Putamen (tissue), 1 donor: ENCODE measurements at regions not wholly inside any gene's neighbourhood (a gene's known extent, or its start where the extent isn't known, plus 50 kb on each side); places are given as distances from the start of the nearest gene placed in this dataset.
"Not testable (repeated sequence)": the region's sequence is repeated elsewhere in the genome, so short reads cannot be mapped to it uniquely, and the experiment has no call there.

Experiments used
- DNase-seq: peaks from one replicate; pipeline ENCODE4 v3.0.0-alpha.2; 2016; ENCODE audit warnings: low spot score

DNA sequence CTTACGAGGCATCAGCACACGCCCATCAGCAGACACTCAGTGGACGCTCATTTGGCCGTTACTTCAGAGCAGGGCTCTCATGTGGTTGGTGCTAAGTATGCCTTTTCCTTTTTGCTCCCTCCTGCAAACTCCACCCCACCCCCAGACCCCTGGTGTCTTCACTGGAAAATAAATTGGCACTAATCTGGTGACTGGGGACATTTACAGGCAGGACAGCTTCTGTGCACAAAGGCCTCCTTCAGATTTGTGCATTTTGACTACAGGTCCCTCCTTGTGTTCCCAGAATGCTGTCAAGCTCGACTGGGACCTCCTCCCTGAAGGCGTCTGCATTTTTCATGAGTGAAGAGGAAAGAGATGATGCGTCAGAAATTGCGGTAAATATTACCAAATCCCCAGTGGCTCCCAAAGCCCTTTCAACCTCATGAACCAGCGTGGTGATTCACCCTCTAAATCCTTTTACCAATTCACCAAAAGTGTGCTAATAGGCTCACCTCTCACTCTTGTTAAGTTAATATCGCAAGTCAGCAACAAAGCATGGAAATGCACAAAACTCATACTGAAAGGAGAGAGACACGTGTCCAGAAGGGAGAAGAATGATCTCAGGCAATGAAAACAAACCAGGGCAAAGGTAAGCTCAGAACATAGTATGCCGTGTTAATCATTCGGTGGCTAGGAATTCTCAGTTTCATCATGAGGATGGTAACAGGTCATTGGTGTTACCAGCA is 119.0 kb downstream of the NKX6-1 start:
- DNase-seq, result no peak

DNA sequence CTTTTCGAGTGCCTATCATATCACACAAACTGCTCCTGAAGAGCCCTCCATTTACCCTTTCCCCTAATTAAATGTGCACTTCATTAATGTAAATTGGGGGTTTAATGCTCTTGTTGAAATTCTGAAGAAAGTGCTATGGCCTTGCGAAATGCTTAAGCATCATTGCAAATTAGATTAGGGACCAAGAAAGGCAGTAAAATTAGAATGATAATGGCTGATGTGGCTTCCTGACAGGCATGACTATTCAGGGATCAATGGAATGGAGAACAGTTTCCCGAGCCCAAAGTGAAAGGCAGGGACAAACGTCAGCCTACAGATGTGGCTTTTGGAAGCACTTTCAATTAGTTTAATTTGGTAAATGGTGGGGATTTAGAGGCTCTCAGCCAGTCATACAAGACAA is 120.1 kb downstream of the NKX6-1 start:
- no peak for DNase-seq

DNA sequence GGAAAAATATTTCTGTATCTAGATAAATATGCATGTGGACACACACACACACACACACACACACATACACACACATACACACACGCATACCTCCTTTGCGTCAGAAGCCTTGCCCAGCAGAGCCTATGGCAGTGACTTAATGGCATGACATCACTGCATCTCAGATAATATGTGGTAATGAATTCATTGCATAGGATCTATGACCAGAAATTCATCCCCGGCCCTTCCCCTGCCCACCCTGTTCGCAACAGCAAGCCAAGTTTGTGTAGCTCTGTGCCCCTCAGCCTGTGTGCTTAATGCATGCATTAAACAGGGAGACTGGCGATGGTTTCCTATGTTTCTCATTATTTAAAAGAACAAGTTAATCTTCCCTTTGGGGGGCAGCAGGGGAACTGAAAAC is 120.7 kb downstream of the NKX6-1 start:
- no peak for DNase-seq

DNA sequence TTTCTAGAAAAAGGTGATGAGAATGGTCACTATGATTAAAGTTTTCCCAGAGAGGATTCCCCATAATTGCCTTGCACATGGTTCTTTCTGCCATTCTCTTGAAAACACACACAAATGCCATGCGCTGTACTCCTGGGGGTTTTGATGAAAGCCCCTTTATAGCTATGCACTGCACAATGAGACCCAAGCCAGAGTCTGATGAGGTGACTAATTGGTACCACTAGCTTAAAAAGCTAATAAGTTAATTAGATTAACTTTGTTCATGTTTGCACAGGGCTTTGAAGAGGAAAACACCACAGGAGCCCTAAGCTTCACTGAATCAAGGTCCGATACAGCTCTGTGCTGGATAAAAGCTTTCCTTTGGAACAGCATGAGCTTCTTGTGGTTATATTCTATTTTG is 132.2 kb downstream of the NKX6-1 start:
- no peak for DNase-seq

DNA sequence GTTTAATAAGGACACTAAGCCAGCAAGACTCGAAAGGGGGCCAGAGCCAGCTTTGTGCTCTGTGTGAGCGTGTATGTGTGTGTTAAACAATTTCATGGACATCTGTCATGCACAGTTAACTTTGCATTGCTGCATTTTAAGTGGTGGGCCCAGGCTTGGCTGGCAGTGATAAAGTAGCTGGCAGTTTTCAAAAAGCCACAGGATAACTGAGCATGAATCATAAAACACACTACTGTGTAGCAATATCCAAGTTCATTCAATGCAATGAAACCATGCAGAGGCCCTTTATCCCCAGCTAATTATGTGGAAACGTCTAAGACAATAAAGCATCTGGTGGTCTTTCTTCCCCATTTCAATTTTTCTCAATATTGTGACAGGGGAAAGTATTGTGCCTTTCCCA is 132.9 kb downstream of the NKX6-1 start:
- no peak for DNase-seq

DNA sequence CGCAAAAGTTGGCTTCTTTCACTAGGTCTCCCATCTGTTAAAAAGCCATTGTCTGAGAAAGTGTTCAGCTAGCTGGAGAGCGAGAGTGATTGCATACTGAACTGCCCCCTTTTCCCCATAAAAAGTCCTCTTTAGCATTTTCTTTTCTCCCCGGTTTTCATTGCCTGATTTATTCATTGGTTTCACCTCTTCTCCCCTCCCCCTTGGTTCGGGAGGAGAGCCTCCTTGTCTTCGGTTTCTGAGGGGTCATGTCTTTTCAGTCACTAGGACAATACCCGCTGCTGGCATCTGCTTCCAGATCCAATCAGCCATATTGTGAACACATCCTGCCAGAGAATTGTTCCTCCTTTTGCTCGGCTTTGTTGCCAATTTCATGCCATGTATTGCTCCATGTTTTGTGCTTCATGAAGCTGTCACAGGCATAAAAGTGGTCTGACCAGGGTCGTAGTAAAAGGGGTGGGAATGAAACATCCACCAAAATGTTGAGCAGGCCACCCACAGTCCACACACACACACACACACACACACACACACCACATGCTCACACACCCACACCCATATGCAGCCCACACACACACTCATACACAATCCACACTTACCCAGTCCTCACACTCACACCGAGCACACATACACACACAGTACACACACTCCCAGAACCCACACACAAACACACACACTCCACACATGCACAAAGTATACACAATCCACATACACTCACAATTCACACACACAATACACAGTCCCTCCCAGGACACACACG is 136.0 kb downstream of the NKX6-1 start:
- no peak for DNase-seq

DNA sequence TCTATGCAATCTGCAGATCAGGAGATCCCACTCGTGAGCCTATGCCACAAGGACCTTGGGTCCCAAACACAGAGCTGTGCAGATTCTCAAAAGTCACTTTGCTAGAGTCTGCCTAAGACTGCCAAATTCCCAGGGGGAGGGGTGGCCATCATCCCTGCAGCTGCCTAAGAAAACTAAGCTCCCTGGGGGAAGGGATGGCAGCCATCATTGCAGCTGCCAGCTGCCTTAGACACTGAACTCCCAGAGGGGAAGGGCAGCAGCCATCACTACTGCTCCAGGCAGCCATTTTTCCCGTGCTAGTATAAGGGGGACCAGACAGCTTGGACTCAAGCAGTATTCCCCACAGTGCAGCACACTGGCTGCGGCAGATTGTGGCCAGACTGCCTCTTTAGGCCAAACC is 156.9 kb downstream of the NKX6-1 start:
- no peak for DNase-seq

DNA sequence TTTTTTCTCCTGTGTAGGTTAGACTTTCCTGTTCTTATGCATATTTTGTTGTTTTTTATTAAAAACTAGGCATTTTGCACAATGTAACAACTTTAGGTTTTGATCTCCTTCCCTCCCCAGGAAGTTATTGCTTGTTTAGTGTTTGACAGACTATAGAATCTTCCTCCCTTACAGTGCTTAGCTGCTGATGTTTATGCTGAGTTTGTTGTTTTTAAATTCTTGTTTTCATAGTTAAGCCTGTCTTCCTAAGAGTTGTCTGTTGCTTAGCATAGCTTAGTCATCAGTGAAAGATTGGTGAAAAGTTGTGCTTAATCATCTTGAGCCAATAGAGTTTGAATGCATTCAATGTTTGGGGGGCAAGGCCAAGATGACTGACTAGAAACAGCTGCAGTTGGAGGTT is 157.5 kb downstream of the NKX6-1 start:
- DNase-seq, result no peak

DNA sequence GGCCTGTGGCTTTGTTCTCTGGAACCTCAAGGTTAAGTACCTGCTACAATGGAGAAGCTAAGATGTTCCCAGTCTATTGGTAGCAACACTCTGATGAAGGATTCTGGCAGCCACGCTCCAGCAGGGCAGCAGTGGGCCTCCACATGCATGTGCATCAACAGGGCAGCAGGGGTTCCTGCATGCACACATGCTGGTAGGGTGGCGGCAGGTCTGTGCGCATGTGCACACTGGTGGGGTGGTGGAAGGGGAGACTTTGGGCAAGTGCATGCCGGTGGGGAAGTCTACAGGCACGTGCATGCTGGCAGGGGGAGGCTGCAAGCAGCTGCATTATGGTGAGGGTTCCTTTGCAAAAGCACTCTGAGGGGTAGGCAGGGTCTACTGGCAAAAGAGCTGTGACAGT is 160.7 kb downstream of the NKX6-1 start:
- no peak for DNase-seq

DNA sequence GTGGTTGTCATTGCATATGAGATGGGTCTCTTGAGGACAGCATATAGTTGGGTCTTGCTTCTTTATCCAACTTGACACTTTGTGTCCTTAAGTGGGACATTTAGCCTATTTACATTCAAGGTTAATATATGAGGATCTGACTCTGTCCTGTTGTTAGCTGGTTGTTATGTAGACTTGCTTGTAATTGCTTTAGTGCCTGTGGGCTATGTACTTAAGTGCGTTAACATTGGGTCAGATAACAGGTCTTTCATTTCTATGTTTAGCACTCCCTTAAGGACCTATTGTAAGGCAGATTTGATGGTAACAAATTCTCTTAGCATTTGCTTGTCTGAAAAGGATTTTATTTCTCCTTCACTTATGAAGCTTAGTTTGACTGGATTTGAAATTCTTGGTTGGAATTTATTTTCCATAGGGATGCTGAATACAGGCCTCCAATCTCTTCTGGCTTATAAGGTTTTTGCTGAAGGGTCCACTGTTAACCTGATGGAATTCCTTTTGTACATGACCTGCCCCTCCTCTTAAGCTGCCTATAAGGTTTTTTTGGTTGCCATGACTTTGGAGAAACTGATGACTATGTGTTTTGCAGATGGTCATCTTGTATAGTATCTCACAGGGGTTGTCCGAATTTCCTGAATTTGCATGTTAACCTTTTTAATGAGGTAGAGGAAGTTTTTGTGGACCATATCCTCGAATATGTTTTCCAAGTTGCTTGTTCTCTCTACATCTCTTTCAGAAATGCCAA is 162.0 kb downstream of the NKX6-1 start:
- DNase-seq, result no peak

DNA sequence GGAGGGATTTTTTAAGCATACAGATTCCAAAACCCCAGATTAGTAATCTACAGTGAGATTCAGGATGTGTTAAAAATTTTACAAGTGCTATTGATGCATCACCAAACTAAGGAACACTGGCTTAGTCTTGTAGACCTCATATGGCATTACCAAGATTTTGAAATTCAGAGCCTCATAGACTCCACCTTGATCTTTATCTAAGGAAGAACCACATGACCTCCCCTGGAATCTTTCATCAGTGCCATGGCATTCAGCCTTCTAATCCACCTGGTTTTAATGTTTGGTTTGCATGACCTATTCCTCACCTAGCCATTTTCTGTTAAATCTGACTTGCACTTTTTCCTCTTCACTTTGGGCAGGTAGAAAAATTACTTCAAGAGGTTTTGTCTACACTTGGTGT is 171.6 kb downstream of the NKX6-1 start:
- DNase-seq, result no peak

DNA sequence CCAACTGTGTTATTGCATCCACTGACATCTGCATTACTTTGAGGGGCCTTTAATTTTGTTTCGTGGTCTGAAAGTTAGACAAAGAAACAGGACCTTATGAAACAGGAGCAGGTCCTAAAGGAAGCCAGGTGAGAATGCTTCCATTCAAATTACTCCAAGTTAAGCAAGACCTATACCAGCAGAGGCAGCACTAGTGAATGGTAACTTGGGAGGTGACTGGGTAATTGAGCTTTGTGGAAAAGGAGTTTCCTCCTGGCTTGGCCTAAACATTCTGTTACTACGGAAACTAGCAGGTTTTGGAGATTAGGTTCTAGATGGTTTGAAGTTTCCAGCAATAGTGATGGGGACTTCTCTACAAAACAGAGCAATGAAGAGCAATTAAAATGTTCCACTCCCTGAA is 173.5 kb downstream of the NKX6-1 start:
- DNase-seq, result no peak

DNA sequence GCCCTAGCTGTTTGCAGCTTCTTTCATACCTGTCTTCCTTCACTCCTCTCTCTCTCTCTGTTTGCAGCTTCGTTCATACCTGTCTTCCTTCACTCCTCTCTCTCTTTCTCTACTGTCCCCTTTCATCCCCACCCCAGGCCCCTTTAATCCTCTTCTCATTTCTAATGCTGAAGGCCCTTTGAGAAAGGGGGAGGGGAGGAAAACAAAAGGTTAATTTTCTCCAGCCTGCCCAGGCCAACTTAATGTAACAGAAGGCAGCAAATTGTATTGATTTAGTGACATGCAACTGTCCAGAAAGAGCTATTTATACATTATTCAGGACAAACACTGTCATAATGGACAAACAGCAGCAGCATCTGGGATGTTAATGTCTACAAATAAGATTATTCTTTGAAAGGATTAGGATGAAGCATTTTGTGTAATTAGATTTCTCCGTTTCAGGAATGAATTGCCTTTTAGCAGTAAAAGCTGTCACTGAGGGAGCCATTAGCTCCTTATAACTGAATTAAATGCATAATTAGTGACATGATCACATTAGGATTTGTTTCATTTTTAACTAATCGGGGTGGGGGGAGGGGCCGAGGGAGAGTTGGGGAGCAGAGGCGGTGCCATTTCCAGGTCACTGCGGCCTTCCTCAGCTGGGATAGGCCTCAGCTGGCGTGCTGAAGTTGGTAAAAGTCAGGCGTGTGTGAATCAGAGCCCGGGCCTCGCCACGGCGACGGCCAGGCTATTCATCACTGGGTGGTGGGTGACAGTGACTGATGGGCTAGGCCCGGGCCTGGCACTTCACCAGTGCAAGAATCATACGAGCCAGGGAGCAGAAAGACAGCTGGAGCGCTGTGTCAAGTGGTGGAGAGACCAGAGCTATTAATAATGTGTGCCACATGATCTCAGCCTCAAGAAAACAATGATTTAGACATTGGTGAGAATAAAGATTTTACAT is 174.5 kb downstream of the NKX6-1 start:
- no peak for DNase-seq

DNA sequence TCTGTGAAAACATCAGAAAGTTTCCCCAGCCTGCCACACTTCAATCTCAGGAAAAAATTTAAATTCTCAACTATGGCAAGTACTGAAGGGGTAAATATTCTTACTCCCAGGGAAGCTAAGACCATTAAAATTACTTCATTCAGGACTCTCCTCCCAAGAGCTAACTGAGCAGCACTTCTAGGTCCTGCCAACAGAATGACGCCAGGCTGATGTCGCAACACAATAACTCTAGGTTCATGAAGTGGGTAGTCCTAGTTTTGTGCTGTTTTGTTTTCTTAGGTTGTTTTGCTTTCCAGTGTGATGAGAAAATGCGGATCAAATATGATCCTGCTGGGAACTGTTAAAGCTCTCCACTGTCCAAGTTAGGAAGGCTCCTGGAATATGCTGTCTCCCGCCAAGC is 180.0 kb downstream of the NKX6-1 start:
- no peak for DNase-seq

DNA sequence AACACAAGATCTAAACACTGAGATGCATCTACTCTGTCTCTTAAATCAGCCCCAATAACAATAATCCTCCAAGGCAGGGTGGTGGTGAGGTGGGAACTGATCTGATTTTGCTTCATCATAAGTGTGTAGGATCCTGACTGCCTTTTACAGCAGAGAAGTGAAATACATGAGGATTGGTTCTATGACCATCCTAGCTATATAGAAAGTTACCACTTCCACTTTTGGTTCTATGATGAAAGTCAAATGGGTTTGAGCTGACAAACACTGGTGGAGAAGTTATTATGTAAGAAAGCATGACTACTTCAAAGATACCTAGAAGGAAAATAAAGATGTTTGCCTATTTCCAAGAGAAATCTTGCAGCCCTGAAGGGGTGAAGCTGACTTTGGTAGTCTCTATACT is 181.6 kb downstream of the NKX6-1 start:
- DNase-seq, result no peak

DNA sequence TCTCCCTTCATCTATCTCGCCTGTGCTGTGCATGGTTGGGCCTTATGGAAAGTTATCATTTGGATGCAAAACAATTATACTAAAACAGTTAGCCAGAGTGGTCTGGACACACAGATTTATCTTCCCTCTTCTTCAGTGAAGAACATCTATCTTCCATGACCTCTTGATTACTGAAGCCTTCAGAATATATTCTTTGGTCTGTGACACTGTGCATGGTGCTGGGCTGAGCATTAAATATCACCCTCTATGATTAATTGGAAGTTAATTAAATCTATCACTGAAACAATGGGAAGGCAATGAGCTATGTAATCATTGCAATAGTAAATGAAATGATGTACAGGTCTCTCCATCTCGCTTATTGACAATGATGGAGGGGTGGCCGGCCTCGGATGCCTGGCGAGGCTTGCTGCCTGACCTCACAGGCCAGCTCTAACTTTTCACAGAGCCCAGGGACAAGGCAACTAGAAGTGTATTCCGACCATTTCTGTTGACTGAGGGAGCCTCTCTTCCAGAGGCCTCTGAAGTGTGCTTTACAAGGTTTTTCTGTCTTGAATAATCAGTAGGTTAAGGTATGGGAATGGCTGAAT is 186.6 kb downstream of the NKX6-1 start:
- DNase-seq, result no peak

DNA sequence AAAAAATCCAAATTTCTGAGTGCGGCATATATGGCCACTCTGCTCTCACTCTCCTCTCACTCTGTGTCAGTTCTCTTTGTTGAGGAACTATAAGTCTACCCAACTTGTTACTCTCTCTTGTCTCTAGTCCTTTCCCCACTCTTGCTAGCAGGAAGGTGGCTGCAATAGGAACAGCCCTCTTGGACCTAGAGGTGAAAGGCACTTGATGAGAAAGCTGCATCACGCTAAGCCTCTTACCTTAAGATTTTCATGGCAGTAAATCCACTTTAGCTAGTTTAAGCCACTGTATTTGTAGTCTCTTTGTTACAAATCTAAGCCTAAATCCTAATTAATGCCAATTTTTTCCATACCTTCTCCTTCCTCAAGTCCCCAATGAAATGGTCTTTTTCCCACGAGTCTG is 189.9 kb downstream of the NKX6-1 start:
- no peak for DNase-seq

DNA sequence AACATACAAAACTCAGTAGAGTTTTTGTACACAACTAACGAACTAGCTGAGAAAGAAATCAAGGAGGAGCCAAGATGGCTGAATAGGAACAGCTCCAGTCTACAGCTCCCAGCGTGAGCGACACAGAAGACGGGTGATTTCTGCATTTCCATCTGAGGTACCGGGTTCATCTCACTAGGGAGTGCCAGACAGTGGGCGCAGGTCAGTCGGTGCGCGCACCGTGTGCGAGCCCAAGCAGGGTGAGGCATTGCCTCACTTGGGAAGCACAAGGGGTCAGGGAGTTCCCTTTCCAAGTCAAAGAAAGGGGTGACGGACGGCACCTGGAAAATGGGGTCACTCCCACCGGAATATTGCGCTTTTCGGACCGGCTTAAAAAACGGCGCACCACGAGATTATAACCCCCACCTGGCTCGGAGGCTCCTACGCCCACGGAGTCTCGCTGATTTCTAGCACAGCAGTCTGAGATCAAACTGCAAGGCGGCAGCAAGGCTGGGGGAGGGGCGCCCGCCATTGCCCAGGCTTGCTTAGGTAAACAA is 200.3 kb downstream of the NKX6-1 start:
- not testable (repeated sequence) for DNase-seq

DNA sequence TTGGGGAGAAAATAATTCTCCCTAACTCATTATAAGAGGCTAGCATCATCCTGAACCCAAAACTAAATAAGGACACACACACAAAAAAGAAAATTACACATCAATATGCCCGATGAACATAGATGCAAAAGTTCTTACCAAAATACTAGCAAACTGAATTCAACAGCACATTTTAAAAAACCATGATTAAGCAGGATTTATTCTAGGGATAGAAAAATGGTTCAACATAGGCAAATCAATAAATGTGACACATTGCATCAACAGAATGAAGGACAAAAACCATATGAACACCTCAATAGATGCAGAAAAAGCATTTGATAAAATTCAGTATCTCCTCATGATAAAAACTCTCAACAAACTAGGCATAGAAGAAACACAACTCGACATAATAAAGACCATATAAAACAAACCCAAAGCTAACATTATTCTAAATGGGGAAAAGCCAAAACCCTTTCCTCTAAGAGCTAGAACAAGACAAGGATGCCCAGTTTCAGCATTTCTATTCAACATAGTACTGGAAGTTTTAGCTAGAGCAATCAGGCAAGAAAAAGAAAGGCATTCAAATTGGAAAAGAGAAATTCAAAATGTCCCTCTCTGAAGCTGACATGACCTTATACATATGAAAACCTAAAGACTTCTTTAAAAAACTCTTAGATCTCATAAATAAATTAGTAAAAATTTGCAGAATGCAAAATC is 200.9 kb downstream of the NKX6-1 start:
- no peak for DNase-seq

DNA sequence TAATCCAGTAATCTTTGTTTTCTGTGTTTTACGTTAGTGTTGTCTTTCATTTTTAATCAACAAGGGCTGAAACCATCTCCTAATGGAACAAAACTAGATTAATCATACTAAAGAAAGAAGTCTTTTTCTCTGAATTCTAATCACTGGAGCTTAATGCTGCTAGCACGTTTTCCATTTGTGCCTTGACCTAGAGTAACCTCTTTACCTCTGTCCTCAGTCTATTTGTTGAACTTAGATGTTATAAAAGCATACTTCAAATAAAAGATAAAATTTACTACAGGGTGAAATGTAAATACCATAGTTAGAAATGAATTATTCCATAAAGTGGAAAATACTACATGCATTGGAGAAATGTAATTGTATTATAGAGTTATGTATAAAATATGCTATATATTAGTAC is 207.1 kb downstream of the NKX6-1 start:
- DNase-seq, result no peak

DNA sequence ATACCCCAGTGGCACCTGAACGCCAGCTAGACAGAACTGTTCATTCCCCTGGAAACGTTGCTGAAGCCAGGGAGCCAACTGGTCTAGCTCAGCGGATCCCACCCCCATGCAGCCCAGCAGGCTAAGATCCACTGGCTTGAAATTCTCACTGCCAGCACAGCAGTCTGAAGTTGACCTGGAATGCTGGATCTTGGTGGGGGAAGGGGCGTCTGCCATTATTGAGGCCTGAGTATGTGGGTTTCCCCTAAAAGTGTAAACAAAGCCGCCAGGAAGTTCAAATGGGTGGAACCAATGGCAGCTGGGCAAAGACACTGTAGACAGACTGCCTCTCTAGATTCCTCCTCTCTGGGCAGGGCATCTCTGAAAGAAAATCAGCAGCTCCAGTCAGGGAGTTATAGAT is 213.0 kb downstream of the NKX6-1 start:
- no peak for DNase-seq
